Transverse colon (tissue), 4 donors: ENCODE measurements at regions not wholly inside any gene's neighbourhood (a gene's known extent, or its start where the extent isn't known, plus 50 kb on each side); places are given as distances from the start of the nearest gene placed in this dataset.

Experiments used
- DNase-seq: peaks from one replicate; pipeline ENCODE4 v3.0.0-alpha.2; 2019
- H3K27ac ChIP-seq, 4 donors: fragments of 200-600 bp; sonication (generic); 2 replicates each; pipeline ENCODE4 v1.5.1; 2016 to 2018; ENCODE audit warnings: inconsistent platforms in 4 of 4
- H3K27me3 ChIP-seq: fragments of 200-600 bp; sonication (generic); 2 replicates; pipeline ENCODE4 v1.5.1; 2017; ENCODE audit warnings: inconsistent platforms
- H3K36me3 ChIP-seq, 4 donors: fragments of 200-600 bp; sonication (generic); 2 replicates each; pipeline ENCODE4 v1.5.1; 2017 to 2019; ENCODE audit warnings: inconsistent platforms in 4 of 4
- H3K4me1 ChIP-seq, 4 donors: fragments of 200-600 bp; sonication (generic); 2 replicates each; pipeline ENCODE4 v1.5.1; 2017 to 2020; ENCODE audit warnings: inconsistent platforms in 4 of 4
- H3K4me3 ChIP-seq, 4 donors: fragments of 200-600 bp; sonication (generic); 1 replicate in 1 of 4; 2 replicates in 3 of 4; pipeline versions ENCODE4 v1.5.1 to v1.6.1; 2017 to 2019; ENCODE audit warnings: inconsistent platforms in 4 of 4
- H3K9me3 ChIP-seq, 2 donors: fragments of 200-600 bp; sonication (generic); 2 replicates each; pipeline ENCODE4 v1.5.1; 2017 to 2019; ENCODE audit warnings: inconsistent platforms in 2 of 2
- EP300 ChIP-seq: sonication (generic); formaldehyde crosslinking; IDR thresholded peaks from one replicate; pipeline ENCODE4 v1.6.1; 2017; ENCODE audit warnings: antibody characterized with exemption, low read depth
- POLR2A ChIP-seq: fragments of 450-650 bp; IDR thresholded peaks from one replicate; pipeline ENCODE4 v1.6.1; 2016; ENCODE audit warnings: antibody characterized with exemption, mild to moderate bottlenecking, moderate library complexity
- POLR2AphosphoS5 ChIP-seq, 3 donors: sonication (generic); formaldehyde crosslinking; IDR thresholded peaks; one replicate each; pipeline ENCODE4 v1.6.1; 2016; ENCODE audit warnings: antibody characterized with exemption in 3 of 3
- WGBS, 2 donors: methylation state at CpG; one replicate each; pipeline ENCODE4 v1.1.5; 2018; ENCODE audit warnings: low coverage in 1 of 2; 5-methylcytosine and 5-hydroxymethylcytosine counted together
- in situ Hi-C, 4 donors: fragments of 200-750 bp; cut with MboI; loops; one replicate each; pipeline versions ENCODE4 v1.15.0 to v1.15.1; 2017; ENCODE audit warnings: low sequenced_read_pairs in 3 of 4, low pct_ligation_motif_present in 1 of 4, low pct_unique_long_range_greater_than_20kb in 1 of 4
- intact Hi-C: fragments of 100-400 bp; cut with DNase I; formaldehyde crosslinking; loops from one replicate; pipeline ENCODE4 v1.15.1; 2023; ENCODE audit warnings: low total_unique reads
- TF ChIP-seq, protein P1 (sequence below), 5 experiments: fragments of 200-600 bp in 3 of 5; fragments of 450-650 bp in 2 of 5; sonication (generic) in 3 of 5; IDR thresholded peaks; 1 replicate in 2 of 5; 2 replicates in 3 of 5; pipeline ENCODE4 v1.5.1; 2016 to 2017; ENCODE audit warnings: antibody characterized with exemption in 5 of 5, inconsistent platforms in 3 of 5, mild to moderate bottlenecking in 2 of 5, moderate library complexity in 1 of 5

- intact Hi-C loops (no loop called here), in situ Hi-C loops (loop anchor here in 2 of 4 donors (25.0 kb wide), 2 partner anchors 474 to 499 kb away; no protein-coding TSS in a partner anchor)
Measured at GRCh38 chr5:45038366-45038987, 229.7 kb downstream of the MRPS30 start.

GRCh38 chr5:45042283-45042682, 233.5 kb downstream of the MRPS30 start:
- Histone ChIP-seq H3K4me3 (no peak overlapping the region), H3K36me3 (no peaks in the 10 kb centered on the region), H3K9me3 (no peaks in the 10 kb centered on the region), H3K27me3 (no peaks in the 10 kb centered on the region), H3K27ac (no peak overlapping the region), H3K4me1 (no peaks in the 10 kb centered on the region)
- intact Hi-C loops, result no loop called here
- in situ Hi-C loops, result loop anchor here in 2 of 4 donors (25.0 kb wide), 2 partner anchors 470 to 495 kb away; no protein-coding TSS in a partner anchor
- 64 to 65% methylated on average over 1 of the region's 1 CpG for WGBS, 2 donors
- TF ChIP-seq, protein P1, sequence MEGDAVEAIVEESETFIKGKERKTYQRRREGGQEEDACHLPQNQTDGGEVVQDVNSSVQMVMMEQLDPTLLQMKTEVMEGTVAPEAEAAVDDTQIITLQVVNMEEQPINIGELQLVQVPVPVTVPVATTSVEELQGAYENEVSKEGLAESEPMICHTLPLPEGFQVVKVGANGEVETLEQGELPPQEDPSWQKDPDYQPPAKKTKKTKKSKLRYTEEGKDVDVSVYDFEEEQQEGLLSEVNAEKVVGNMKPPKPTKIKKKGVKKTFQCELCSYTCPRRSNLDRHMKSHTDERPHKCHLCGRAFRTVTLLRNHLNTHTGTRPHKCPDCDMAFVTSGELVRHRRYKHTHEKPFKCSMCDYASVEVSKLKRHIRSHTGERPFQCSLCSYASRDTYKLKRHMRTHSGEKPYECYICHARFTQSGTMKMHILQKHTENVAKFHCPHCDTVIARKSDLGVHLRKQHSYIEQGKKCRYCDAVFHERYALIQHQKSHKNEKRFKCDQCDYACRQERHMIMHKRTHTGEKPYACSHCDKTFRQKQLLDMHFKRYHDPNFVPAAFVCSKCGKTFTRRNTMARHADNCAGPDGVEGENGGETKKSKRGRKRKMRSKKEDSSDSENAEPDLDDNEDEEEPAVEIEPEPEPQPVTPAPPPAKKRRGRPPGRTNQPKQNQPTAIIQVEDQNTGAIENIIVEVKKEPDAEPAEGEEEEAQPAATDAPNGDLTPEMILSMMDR (IDR thresholded peaks at IDR 0.05), result no peak
- no peak for TF ChIP-seq POLR2A
- TF ChIP-seq POLR2AphosphoS5 (IDR thresholded peaks at IDR 0.05), result no peak
- no peak for TF ChIP-seq EP300
- no peak for DNase-seq

More at GRCh38 chr5:45038366-45038987, 229.7 kb downstream of the MRPS30 start:
- no peak for TF ChIP-seq POLR2AphosphoS5 (IDR thresholded peaks at IDR 0.05)
- TF ChIP-seq, protein P1 (IDR thresholded peaks at IDR 0.05), result peak; percentile 45 to 55 (median 52)
- DNase-seq, result no peak
- no peaks in the 10 kb centered on the region for H3K4me1 ChIP-seq
- no peaks in the 10 kb centered on the region for H3K9me3 ChIP-seq
- no peaks in the 10 kb centered on the region for H3K36me3 ChIP-seq
- no peaks in the 10 kb centered on the region for H3K27me3 ChIP-seq
- H3K4me3 ChIP-seq, result no peak overlapping the region
- H3K27ac ChIP-seq, result no peak overlapping the region
- 23% methylated on average over 3 of the region's 3 CpGs for WGBS, 2 donors

DNA sequence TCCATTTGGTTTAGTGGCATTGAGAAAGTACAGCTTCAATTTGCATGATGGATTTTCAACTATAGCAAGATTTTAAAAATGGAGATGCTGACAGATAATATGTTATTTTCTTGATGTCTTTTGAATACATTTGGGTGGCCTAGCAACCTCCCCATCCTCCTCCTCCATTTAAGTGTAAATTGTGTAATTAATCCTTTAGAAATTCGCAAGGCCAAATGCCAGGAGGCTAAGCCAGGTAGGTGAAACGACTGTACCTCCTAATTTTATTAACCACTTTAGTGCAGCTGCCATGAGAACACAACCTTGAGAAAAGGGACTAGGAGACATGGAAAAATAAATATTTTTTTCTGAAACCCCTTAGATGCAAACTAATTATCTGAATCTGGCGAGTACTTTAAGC, 248.8 kb downstream of the MRPS30 start:
- 52% methylated on average over 3 of the region's 3 CpGs for WGBS, 2 donors
- in situ Hi-C loops, result loop anchor here in 1 of 4 donors (25.0 kb wide), 1 partner anchor 455 kb away; no protein-coding TSS in a partner anchor
- H3K4me1 ChIP-seq, result no peaks in the 10 kb centered on the region
- no peak overlapping the region for H3K27ac ChIP-seq
- DNase-seq, result no peak
- TF ChIP-seq, protein P1 (IDR thresholded peaks at IDR 0.05), result no peak
- TF ChIP-seq EP300, result no peak
- no peak for TF ChIP-seq POLR2AphosphoS5 (IDR thresholded peaks at IDR 0.05)
- no peak for TF ChIP-seq POLR2A
- intact Hi-C loops, result no loop called here
- no peaks in the 10 kb centered on the region for H3K36me3 ChIP-seq
- H3K9me3 ChIP-seq, result no peaks in the 10 kb centered on the region
- no peak overlapping the region for H3K4me3 ChIP-seq
- H3K27me3 ChIP-seq, result no peaks in the 10 kb centered on the region

DNA sequence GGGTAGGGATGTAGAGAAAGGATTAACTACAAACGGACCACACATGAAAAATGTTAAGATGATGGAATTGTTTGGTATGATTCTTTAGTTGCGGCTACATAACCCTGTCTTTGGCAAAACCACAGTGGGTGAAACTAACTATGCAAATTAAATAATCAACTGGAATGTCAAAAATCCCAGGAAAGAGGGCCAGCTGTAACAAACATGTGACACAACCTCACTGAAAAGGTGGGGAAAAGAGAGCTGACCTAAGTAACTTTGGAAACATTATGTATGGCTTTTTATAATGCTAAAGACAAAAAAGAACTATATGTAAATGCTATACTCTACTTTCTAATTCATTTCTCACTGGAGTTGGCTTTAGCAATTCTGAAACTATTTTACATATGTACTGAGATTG, 252.0 kb downstream of the MRPS30 start:
- intact Hi-C loops (no loop called here), in situ Hi-C loops (loop anchor here in 1 of 4 donors (25.0 kb wide), 1 partner anchor 452 kb away; no protein-coding TSS in a partner anchor)
- Histone ChIP-seq H3K27me3 (no peaks in the 10 kb centered on the region), H3K36me3 (no peaks in the 10 kb centered on the region), H3K4me1 (no peaks in the 10 kb centered on the region), H3K4me3 (no peak overlapping the region), H3K9me3 (no peaks in the 10 kb centered on the region), H3K27ac (no peak overlapping the region)
- TF ChIP-seq POLR2AphosphoS5 (IDR thresholded peaks at IDR 0.05) (no peak), EP300 (no peak), POLR2A (no peak)
- TF ChIP-seq, protein P1 (IDR thresholded peaks at IDR 0.05), result no peak
- no peak for DNase-seq
- WGBS, 2 donors, result 60 to 65% methylated on average over 2 of the region's 2 CpGs
